IMR-90 (cell line): ENCODE measurements at regions not wholly inside any gene's neighbourhood (a gene's known extent, or its start where the extent isn't known, plus 50 kb on each side); places are given as distances from the start of the nearest gene placed in this dataset.

Source experiments
- BHLHE40 ChIP-seq: fragments of 150-350 bp; IDR thresholded peaks from 2 replicates; pipeline ENCODE4 v1.6.1; 2016; ENCODE audit warnings: mild to moderate bottlenecking, low read depth, low read length
- CEBPB ChIP-seq: IDR thresholded peaks from 2 replicates; pipeline ENCODE4 v1.6.1; 2012; ENCODE audit warnings: low read depth, low read length, improper control_type of control experiment
- MAFK ChIP-seq: IDR thresholded peaks from 2 replicates; pipeline ENCODE4 v1.6.1; 2012; ENCODE audit warnings: low read depth, low read length, improper control_type of control experiment
- POLR2A ChIP-seq: IDR thresholded peaks from 2 replicates; pipeline ENCODE4 v1.6.1; 2012; ENCODE audit warnings: mild to moderate bottlenecking, low read depth, low read length
- RFX5 ChIP-seq: IDR thresholded peaks from 2 replicates; pipeline ENCODE4 v1.8.0; 2012; ENCODE audit warnings: low read depth, mild to moderate bottlenecking, low read length, moderate library complexity
- SMC3 ChIP-seq: fragments of 150-350 bp; IDR thresholded peaks from 2 replicates; pipeline ENCODE4 v1.6.1; 2016; ENCODE audit warnings: low read depth, mild to moderate bottlenecking, antibody characterized with exemption, low read length, moderate library complexity
- TF ChIP-seq, protein P1 (sequence below): conservative IDR thresholded peaks from 2 replicates; pipeline ENCODE4 v1.5.1; 2012; ENCODE audit warnings: mild to moderate bottlenecking, low read depth, low read length, improper control_type of control experiment
- TF ChIP-seq, protein P2 (sequence below): fragments of 150-350 bp; IDR thresholded peaks from 2 replicates; pipeline ENCODE4 v1.6.1; 2016; ENCODE audit warnings: low read depth, mild to moderate bottlenecking, low read length, moderate library complexity, borderline replicate concordance

DNA sequence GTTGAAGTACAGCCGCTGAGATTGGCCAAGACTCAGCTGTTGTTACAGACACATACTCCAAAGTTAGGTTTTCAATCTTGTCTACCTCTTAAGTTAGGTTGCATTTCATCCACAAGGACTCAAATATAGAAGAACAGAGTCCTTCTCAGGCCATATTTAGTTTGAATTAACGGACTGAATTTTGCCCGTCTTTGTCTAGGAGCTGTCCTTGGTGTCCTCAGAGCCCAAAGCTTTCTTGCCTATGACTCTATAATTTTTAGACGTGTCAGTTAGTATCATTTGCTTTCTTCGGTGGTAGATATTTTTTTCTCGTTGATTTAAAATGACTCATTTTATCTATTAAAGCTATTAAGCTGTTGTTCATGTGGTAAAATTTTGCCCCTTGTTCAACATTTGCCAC, 403.2 kb downstream of the HS3ST3B1 start:
- TF ChIP-seq, protein P1, sequence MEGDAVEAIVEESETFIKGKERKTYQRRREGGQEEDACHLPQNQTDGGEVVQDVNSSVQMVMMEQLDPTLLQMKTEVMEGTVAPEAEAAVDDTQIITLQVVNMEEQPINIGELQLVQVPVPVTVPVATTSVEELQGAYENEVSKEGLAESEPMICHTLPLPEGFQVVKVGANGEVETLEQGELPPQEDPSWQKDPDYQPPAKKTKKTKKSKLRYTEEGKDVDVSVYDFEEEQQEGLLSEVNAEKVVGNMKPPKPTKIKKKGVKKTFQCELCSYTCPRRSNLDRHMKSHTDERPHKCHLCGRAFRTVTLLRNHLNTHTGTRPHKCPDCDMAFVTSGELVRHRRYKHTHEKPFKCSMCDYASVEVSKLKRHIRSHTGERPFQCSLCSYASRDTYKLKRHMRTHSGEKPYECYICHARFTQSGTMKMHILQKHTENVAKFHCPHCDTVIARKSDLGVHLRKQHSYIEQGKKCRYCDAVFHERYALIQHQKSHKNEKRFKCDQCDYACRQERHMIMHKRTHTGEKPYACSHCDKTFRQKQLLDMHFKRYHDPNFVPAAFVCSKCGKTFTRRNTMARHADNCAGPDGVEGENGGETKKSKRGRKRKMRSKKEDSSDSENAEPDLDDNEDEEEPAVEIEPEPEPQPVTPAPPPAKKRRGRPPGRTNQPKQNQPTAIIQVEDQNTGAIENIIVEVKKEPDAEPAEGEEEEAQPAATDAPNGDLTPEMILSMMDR, result no peak
- TF ChIP-seq, protein P2, sequence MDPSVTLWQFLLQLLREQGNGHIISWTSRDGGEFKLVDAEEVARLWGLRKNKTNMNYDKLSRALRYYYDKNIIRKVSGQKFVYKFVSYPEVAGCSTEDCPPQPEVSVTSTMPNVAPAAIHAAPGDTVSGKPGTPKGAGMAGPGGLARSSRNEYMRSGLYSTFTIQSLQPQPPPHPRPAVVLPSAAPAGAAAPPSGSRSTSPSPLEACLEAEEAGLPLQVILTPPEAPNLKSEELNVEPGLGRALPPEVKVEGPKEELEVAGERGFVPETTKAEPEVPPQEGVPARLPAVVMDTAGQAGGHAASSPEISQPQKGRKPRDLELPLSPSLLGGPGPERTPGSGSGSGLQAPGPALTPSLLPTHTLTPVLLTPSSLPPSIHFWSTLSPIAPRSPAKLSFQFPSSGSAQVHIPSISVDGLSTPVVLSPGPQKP, result no peak
- no peak for TF ChIP-seq POLR2A
- no peak for TF ChIP-seq MAFK
- no peak for TF ChIP-seq BHLHE40
- TF ChIP-seq CEBPB, result no peak
- TF ChIP-seq SMC3, result no peak
- no peak for TF ChIP-seq RFX5
